ENCODE measurements at regions not wholly inside any gene's neighbourhood (a gene's known extent, or its start where the extent isn't known, plus 50 kb on each side); places are given as distances from the start of the nearest gene placed in this dataset.

DNA sequence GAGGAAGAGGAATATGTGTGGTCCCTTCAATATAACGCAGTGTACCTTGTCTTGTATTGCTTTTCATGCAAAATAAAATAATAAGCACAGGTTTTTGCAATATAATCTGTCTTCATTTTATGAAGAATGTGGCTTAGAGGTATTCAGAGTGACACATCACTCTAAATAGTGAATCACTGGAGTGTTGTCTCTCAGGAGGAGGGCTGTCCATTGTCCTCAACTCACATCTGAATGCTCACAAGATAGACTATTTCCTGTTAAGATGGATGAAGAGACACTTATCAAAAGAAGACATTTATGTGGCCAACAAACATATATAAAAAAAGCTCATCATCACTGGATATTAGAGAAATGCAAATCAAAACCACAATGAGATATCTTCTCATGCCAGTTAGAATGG lies 1147.5 kb upstream of the C9orf72 start:
- TF ChIP-seq, protein P1, sequence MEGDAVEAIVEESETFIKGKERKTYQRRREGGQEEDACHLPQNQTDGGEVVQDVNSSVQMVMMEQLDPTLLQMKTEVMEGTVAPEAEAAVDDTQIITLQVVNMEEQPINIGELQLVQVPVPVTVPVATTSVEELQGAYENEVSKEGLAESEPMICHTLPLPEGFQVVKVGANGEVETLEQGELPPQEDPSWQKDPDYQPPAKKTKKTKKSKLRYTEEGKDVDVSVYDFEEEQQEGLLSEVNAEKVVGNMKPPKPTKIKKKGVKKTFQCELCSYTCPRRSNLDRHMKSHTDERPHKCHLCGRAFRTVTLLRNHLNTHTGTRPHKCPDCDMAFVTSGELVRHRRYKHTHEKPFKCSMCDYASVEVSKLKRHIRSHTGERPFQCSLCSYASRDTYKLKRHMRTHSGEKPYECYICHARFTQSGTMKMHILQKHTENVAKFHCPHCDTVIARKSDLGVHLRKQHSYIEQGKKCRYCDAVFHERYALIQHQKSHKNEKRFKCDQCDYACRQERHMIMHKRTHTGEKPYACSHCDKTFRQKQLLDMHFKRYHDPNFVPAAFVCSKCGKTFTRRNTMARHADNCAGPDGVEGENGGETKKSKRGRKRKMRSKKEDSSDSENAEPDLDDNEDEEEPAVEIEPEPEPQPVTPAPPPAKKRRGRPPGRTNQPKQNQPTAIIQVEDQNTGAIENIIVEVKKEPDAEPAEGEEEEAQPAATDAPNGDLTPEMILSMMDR (IDR thresholded peaks at IDR 0.05; ENCODE audit: low read length): no peak
- TF ChIP-seq EZH2 (IDR thresholded peaks at IDR 0.05; ENCODE audit: borderline replicate concordance, low read length): no peak
- H3K79me2 ChIP-seq (ENCODE audit: insufficient read depth, low read length): no peaks in the 10 kb centered on the region
- H3K4me1 ChIP-seq (ENCODE audit: insufficient read depth, low read length, severe bottlenecking): no peaks in the 10 kb centered on the region
- H2AFZ ChIP-seq (ENCODE audit: low read length): no peak overlapping the region
- no peaks in the 10 kb centered on the region for H3K27me3 ChIP-seq (ENCODE audit: insufficient read depth, low read length)
- no peak overlapping the region for H3K4me2 ChIP-seq (ENCODE audit: low read length)
- H3K4me3 ChIP-seq (ENCODE audit: low read depth, low read length, poor library complexity, severe bottlenecking): no peak overlapping the region
- H3K27ac ChIP-seq (ENCODE audit: low read depth, low read length, poor library complexity, severe bottlenecking): no peak overlapping the region
- H3K9me3 ChIP-seq (ENCODE audit: low read length): no peaks in the 10 kb centered on the region
- H3K36me3 ChIP-seq (ENCODE audit: insufficient read depth, low read length): no peaks in the 10 kb centered on the region
- no peaks in the 10 kb centered on the region for H3F3A ChIP-seq (ENCODE audit: insufficient read depth, low read length)
- no peaks in the 10 kb centered on the region for H3K9me2 ChIP-seq (ENCODE audit: low read depth, low read length)
- no peak overlapping the region for H3K9ac ChIP-seq (ENCODE audit: low read length)
- no peaks in the 10 kb centered on the region for H4K20me1 ChIP-seq (ENCODE audit: insufficient read depth, low read length)

DNA sequence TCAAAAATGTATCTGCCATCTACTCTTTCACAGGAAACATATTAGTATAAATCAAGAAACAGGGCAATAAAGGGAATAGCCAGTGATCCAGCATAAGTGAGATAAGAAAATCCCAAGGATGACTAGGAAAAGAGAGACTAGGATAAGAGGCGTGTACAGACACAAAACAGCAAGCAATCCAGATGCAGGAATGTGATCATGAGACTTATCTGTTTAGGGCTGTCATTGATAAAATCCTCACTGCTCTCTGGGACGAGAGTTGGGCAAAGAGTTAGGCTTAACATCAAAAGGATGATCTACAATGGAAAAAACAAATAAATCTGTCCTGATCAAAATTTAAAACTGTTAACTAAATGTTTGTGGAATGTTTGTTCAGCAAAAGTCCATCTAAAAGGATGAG lies 1156.8 kb upstream of the C9orf72 start:
- no peak overlapping the region for H3K27ac ChIP-seq (ENCODE audit: low read depth, low read length, poor library complexity, severe bottlenecking)
- no peaks in the 10 kb centered on the region for H3K36me3 ChIP-seq (ENCODE audit: insufficient read depth, low read length)
- H3K4me3 ChIP-seq (ENCODE audit: low read depth, low read length, poor library complexity, severe bottlenecking): no peak overlapping the region
- no peaks in the 10 kb centered on the region for H4K20me1 ChIP-seq (ENCODE audit: insufficient read depth, low read length)
- H2AFZ ChIP-seq (ENCODE audit: low read length): no peak overlapping the region
- H3K9ac ChIP-seq (ENCODE audit: low read length): no peak overlapping the region
- no peaks in the 10 kb centered on the region for H3K9me2 ChIP-seq (ENCODE audit: low read depth, low read length)
- H3K9me3 ChIP-seq (ENCODE audit: low read length): no peaks in the 10 kb centered on the region
- H3F3A ChIP-seq (ENCODE audit: insufficient read depth, low read length): no peaks in the 10 kb centered on the region
- H3K4me2 ChIP-seq (ENCODE audit: low read length): no peak overlapping the region
- no peaks in the 10 kb centered on the region for H3K4me1 ChIP-seq (ENCODE audit: insufficient read depth, low read length, severe bottlenecking)
- H3K79me2 ChIP-seq (ENCODE audit: insufficient read depth, low read length): no peaks in the 10 kb centered on the region
- no peaks in the 10 kb centered on the region for H3K27me3 ChIP-seq (ENCODE audit: insufficient read depth, low read length)
- TF ChIP-seq, protein P1 (IDR thresholded peaks at IDR 0.05; ENCODE audit: low read length): no peak
- TF ChIP-seq EZH2 (IDR thresholded peaks at IDR 0.05; ENCODE audit: borderline replicate concordance, low read length): no peak

DNA sequence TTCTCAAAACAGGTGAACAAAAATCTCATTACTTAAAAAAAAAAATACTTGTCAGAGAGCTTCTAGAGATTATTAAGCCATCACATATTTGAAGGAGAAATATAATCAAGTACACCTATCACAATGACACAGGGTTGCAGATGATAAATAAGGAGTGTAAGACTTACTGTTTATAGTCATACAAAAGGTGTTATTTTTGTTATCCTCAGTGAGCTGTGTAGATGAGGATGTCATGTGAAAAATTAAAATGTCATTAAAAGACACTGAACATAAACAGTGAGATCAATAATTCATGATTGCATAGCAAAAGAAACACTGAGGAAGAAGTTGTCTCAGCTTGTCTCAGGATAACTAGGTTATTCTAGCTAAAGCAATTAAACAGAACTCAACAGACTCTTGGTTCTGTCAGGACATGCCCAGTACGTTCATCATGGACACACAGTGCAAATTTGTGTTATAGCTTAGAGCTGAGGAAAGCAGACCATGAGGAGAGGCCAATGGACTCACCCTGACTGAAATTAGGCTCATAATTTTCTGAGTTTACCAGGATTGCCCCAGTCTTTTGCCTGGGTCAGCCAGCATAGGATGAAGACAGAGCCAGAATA lies 1162.6 kb upstream of the C9orf72 start:
- no peaks in the 10 kb centered on the region for H3K4me1 ChIP-seq (ENCODE audit: insufficient read depth, low read length, severe bottlenecking)
- no peaks in the 10 kb centered on the region for H3K27me3 ChIP-seq (ENCODE audit: insufficient read depth, low read length)
- no peak overlapping the region for H3K4me3 ChIP-seq (ENCODE audit: low read depth, low read length, poor library complexity, severe bottlenecking)
- H3K9ac ChIP-seq (ENCODE audit: low read length): no peak overlapping the region
- no peaks in the 10 kb centered on the region for H3F3A ChIP-seq (ENCODE audit: insufficient read depth, low read length)
- no peaks in the 10 kb centered on the region for H3K79me2 ChIP-seq (ENCODE audit: insufficient read depth, low read length)
- no peaks in the 10 kb centered on the region for H3K36me3 ChIP-seq (ENCODE audit: insufficient read depth, low read length)
- H3K27ac ChIP-seq (ENCODE audit: low read depth, low read length, poor library complexity, severe bottlenecking): no peak overlapping the region
- TF ChIP-seq, protein P1 (IDR thresholded peaks at IDR 0.05; ENCODE audit: low read length): no peak
- no peak for TF ChIP-seq EZH2 (IDR thresholded peaks at IDR 0.05; ENCODE audit: borderline replicate concordance, low read length)
- no peaks in the 10 kb centered on the region for H3K9me3 ChIP-seq (ENCODE audit: low read length)
- H3K4me2 ChIP-seq (ENCODE audit: low read length): no peak overlapping the region
- no peaks in the 10 kb centered on the region for H4K20me1 ChIP-seq (ENCODE audit: insufficient read depth, low read length)
- H3K9me2 ChIP-seq (ENCODE audit: low read depth, low read length): no peaks in the 10 kb centered on the region
- H2AFZ ChIP-seq (ENCODE audit: low read length): no peak overlapping the region
